DND-41 (cell line): ENCODE measurements at regions not wholly inside any gene's neighbourhood (a gene's known extent, or its start where the extent isn't known, plus 50 kb on each side); places are given as distances from the start of the nearest gene placed in this dataset.

Experiments
- EZH2 ChIP-seq: IDR thresholded peaks from 3 replicates; pipeline ENCODE4 v1.6.1; 2012; ENCODE audit warnings: borderline replicate concordance, low read depth, mild to moderate bottlenecking, moderate library complexity, low read length, inconsistent platforms; ENCODE audit not compliant: severe bottlenecking
- TF ChIP-seq, protein P1 (sequence below): IDR thresholded peaks from 2 replicates; pipeline ENCODE4 v1.5.1; 2012; ENCODE audit warnings: borderline replicate concordance, low read length, moderate library complexity, mild to moderate bottlenecking; ENCODE audit not compliant: poor library complexity, severe bottlenecking; ENCODE audit errors: extremely low read depth

DNA sequence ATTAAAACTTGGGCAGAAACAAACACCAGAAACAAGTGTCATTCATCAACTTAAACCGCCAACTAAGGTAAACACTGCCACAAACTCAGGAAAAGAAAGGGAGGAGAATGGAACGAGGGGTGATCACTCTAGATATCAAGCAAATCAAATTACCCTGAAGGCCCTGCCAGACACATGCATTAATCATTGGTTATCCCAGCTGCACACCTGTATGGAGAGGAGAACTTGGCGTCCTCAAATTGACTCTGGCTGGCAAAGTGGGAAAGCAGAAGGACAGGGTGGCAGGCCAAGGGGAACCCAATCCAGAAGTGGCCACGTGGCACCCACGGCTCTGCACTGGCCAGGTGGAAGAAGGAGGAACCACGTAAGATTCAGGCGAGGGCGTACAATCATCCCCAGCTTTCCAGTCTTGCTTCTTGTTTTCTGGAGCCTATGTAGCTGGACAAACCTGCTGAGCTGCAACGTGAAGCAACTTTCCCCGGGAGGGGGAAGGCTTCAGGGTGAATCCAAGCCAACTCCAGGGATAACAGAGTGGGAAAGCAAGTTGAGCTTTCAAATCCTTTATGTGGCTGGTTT lies 156.2 kb upstream of the JARID2 start:
- TF ChIP-seq, protein P1, sequence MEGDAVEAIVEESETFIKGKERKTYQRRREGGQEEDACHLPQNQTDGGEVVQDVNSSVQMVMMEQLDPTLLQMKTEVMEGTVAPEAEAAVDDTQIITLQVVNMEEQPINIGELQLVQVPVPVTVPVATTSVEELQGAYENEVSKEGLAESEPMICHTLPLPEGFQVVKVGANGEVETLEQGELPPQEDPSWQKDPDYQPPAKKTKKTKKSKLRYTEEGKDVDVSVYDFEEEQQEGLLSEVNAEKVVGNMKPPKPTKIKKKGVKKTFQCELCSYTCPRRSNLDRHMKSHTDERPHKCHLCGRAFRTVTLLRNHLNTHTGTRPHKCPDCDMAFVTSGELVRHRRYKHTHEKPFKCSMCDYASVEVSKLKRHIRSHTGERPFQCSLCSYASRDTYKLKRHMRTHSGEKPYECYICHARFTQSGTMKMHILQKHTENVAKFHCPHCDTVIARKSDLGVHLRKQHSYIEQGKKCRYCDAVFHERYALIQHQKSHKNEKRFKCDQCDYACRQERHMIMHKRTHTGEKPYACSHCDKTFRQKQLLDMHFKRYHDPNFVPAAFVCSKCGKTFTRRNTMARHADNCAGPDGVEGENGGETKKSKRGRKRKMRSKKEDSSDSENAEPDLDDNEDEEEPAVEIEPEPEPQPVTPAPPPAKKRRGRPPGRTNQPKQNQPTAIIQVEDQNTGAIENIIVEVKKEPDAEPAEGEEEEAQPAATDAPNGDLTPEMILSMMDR, result no peak
- TF ChIP-seq EZH2, result no peak
